Mesenchymal stem cell (in vitro differentiated cells and primary cell): ENCODE measurements at regions not wholly inside any gene's neighbourhood (a gene's known extent, or its start where the extent isn't known, plus 50 kb on each side); places are given as distances from the start of the nearest gene placed in this dataset.

Experiments
- DNase-seq: peaks from one replicate; pipeline ENCODE4 v3.0.0-alpha.2; 2013
- H2AFZ ChIP-seq: one replicate; pipeline ENCODE4 v1.6.1; 2013; ENCODE audit warnings: low read depth, mild to moderate bottlenecking, control low read depth, inconsistent platforms, low read length, moderate library complexity
- H2AK5ac ChIP-seq: 2 replicates; pipeline ENCODE4 v1.6.1; 2013; ENCODE audit warnings: low read length, moderate library complexity, mild to moderate bottlenecking, inconsistent platforms; ENCODE audit not compliant: severe bottlenecking
- H2BK120ac ChIP-seq: one replicate; pipeline ENCODE4 v1.6.1; 2013; ENCODE audit warnings: low read depth, mild to moderate bottlenecking, inconsistent platforms, low read length, moderate library complexity
- H2BK12ac ChIP-seq, 2 experiments: one replicate each; pipeline ENCODE4 v1.6.1; 2013; ENCODE audit warnings: inconsistent platforms in 2 of 2, low read length in 2 of 2, mild to moderate bottlenecking in 2 of 2, moderate library complexity in 2 of 2, control low read depth in 1 of 2
- H2BK15ac ChIP-seq: one replicate; pipeline ENCODE4 v1.6.1; 2013; ENCODE audit warnings: mild to moderate bottlenecking, low read depth, inconsistent platforms; ENCODE audit not compliant: poor library complexity, severe bottlenecking
- H2BK5ac ChIP-seq: 2 replicates; pipeline ENCODE4 v1.6.1; 2013; ENCODE audit warnings: low read depth, mild to moderate bottlenecking, low read length, control low read depth, inconsistent platforms; ENCODE audit not compliant: poor library complexity, severe bottlenecking
- H3K14ac ChIP-seq, 2 experiments: one replicate each; pipeline ENCODE4 v1.6.1; 2013; ENCODE audit warnings: inconsistent platforms in 2 of 2, low read length in 2 of 2, control low read depth in 1 of 2, mild to moderate bottlenecking in 1 of 2, moderate library complexity in 1 of 2
- H3K18ac ChIP-seq, 2 experiments: one replicate each; pipeline ENCODE4 v1.6.1; 2013; ENCODE audit warnings: inconsistent platforms in 2 of 2, low read length in 2 of 2, control low read depth in 1 of 2, low read depth in 1 of 2, mild to moderate bottlenecking in 1 of 2
- H3K23ac ChIP-seq, 2 experiments: one replicate each; pipeline ENCODE4 v1.6.1; 2013; ENCODE audit warnings: inconsistent platforms in 2 of 2, low read length in 2 of 2, mild to moderate bottlenecking in 2 of 2, moderate library complexity in 2 of 2, control low read depth in 1 of 2
- H3K27ac ChIP-seq: 2 replicates; pipeline ENCODE4 v1.5.1; 2013; ENCODE audit warnings: mild to moderate bottlenecking, moderate library complexity, low read length, control low read depth, inconsistent platforms; ENCODE audit not compliant: poor library complexity, severe bottlenecking
- H3K27me3 ChIP-seq, 2 experiments: 2 replicates each; pipeline versions ENCODE4 v1.6.1 to v1.7.0; 2013; ENCODE audit warnings: low read length in 2 of 2, mild to moderate bottlenecking in 2 of 2, moderate library complexity in 2 of 2, control low read depth in 1 of 2, inconsistent platforms in 1 of 2; ENCODE audit not compliant: control insufficient read depth in 1 of 2, insufficient read depth in 1 of 2
- H3K36me3 ChIP-seq, 2 experiments: 2 replicates each; pipeline versions ENCODE4 v1.6.1 to v1.7.0; 2013; ENCODE audit warnings: low read length in 2 of 2, control low read depth in 1 of 2, inconsistent platforms in 1 of 2, low read depth in 1 of 2, mild to moderate bottlenecking in 1 of 2; ENCODE audit not compliant: insufficient read depth in 2 of 2, control insufficient read depth in 1 of 2
- H3K4ac ChIP-seq, 2 experiments: one replicate each; pipeline ENCODE4 v1.6.1; 2013; ENCODE audit warnings: inconsistent platforms in 2 of 2, low read length in 2 of 2, mild to moderate bottlenecking in 2 of 2, moderate library complexity in 2 of 2, control low read depth in 1 of 2, low read depth in 1 of 2
- H3K4me1 ChIP-seq: 2 replicates; pipeline ENCODE4 v1.6.1; 2013; ENCODE audit warnings: low read depth, low read length, control low read depth; ENCODE audit not compliant: control insufficient read depth, insufficient read depth
- H3K4me2 ChIP-seq: 2 replicates; pipeline ENCODE4 v1.6.1; 2013; ENCODE audit warnings: low read length, mild to moderate bottlenecking, inconsistent platforms; ENCODE audit not compliant: poor library complexity, severe bottlenecking
- H3K4me3 ChIP-seq, 2 experiments: 2 replicates each; pipeline versions ENCODE4 v1.5.1 to v1.7.0; 2013; ENCODE audit warnings: low read length in 2 of 2, mild to moderate bottlenecking in 2 of 2, control low read depth in 1 of 2, low read depth in 1 of 2; ENCODE audit not compliant: insufficient read depth in 1 of 2
- H3K79me1 ChIP-seq: replicated peaks from 2 replicates; pipeline ENCODE4 v1.6.1; 2013; ENCODE audit warnings: mild to moderate bottlenecking, control low read depth, low read length, inconsistent platforms; ENCODE audit not compliant: poor library complexity, severe bottlenecking
- H3K9ac ChIP-seq: 2 replicates; pipeline ENCODE4 v1.7.0; 2013; ENCODE audit warnings: mild to moderate bottlenecking, low read length, moderate library complexity
- H3K9me3 ChIP-seq: 2 replicates; pipeline ENCODE4 v1.7.0; 2013; ENCODE audit warnings: mild to moderate bottlenecking, low read length; ENCODE audit not compliant: control insufficient read depth
- H4K8ac ChIP-seq: one replicate; pipeline ENCODE4 v1.6.1; 2013; ENCODE audit warnings: inconsistent platforms, mild to moderate bottlenecking, low read length, moderate library complexity
- H4K91ac ChIP-seq: one replicate; pipeline ENCODE4 v1.6.1; 2013; ENCODE audit warnings: mild to moderate bottlenecking, low read length, inconsistent platforms
- WGBS: methylation state at CpG from one replicate; pipeline ENCODE4 v1.1.7; 2013; ENCODE audit warnings: mixed read lengths; 5-methylcytosine and 5-hydroxymethylcytosine counted together

DNA sequence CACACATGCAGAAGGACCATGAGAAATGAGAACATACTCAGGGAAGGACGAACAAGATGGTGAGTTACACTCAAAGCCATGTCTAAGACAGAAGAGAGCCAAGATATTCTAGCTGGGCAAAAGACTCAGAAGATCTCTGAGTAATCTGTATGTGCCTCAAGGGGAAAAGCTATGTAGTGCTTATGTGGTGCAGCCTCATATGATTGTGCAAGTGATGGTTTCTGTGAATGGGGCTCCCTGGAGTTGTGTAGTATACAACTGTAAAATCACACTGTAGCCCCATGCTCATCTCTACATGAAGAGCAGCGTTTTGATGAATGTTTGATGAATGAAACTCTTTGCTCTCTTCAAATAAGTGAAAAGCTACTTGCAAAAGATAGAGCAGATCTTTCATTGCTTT, 57.5 kb downstream of the OSR1 start:
- Histone ChIP-seq H3K79me1 (no peaks in the 10 kb centered on the region), H3K18ac (no peak overlapping the region), H3K4me2 (no peak overlapping the region), H3K9ac (no peak overlapping the region), H3K36me3 (no peaks in the 10 kb centered on the region), H2AK5ac (no peak overlapping the region), H2AFZ (no peak overlapping the region), H3K27ac (no peak overlapping the region), H2BK12ac (no peak overlapping the region), H2BK15ac (no peak overlapping the region), H3K9me3 (no peaks in the 10 kb centered on the region), H2BK120ac (no peak overlapping the region), H3K23ac (no peak overlapping the region), H4K8ac (no peak overlapping the region), H3K4ac (no peak overlapping the region), H3K27me3 (no peaks in the 10 kb centered on the region), H3K14ac (no peak overlapping the region), H3K4me3 (no peak overlapping the region), H4K91ac (no peak overlapping the region), H2BK5ac (no peak overlapping the region), H3K4me1 (peaks cover 2% of the 10 kb centered on the region)
- 86% methylated on average over 2 of the region's 2 CpGs for WGBS
- DNase-seq = peak; percentile 1

DNA sequence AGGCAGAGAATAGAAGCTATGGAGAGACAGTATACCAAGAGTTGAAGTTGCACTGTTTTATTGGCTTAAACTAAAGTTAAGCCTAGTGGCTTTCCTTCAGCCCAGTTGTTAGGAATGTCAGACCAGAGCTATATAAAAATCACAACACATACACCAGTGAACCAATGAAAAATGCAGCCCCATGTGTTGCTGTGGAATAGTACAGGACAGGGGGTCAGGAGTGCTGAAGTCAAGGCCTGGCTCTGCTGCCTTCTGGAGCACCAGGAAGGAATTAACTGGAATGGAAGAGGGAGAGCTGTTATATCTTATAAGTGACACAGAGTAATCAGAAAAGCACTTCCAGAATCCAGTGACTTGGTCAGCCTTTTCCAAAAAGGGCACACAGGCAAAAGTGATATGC, 58.9 kb downstream of the OSR1 start:
- H3K27ac ChIP-seq = no peak overlapping the region
- no peak overlapping the region for H2BK5ac ChIP-seq
- no peak overlapping the region for H3K9ac ChIP-seq
- no peaks in the 10 kb centered on the region for H3K36me3 ChIP-seq
- H3K18ac ChIP-seq = no peak overlapping the region
- peaks cover 2% of the 10 kb centered on the region for H3K4me1 ChIP-seq
- H2BK12ac ChIP-seq = no peak overlapping the region
- H3K4me3 ChIP-seq = no peak overlapping the region
- H3K23ac ChIP-seq = no peak overlapping the region
- no peak overlapping the region for H3K14ac ChIP-seq
- no peak overlapping the region for H2AK5ac ChIP-seq
- H3K9me3 ChIP-seq = no peaks in the 10 kb centered on the region
- H3K4me2 ChIP-seq = no peak overlapping the region
- no peak overlapping the region for H2AFZ ChIP-seq
- no peak overlapping the region for H3K4ac ChIP-seq
- H2BK120ac ChIP-seq = no peak overlapping the region
- no peak overlapping the region for H4K8ac ChIP-seq
- no peak overlapping the region for H4K91ac ChIP-seq
- no peaks in the 10 kb centered on the region for H3K79me1 ChIP-seq
- no peaks in the 10 kb centered on the region for H3K27me3 ChIP-seq
- DNase-seq = peak; percentile 59
- no peak overlapping the region for H2BK15ac ChIP-seq

DNA sequence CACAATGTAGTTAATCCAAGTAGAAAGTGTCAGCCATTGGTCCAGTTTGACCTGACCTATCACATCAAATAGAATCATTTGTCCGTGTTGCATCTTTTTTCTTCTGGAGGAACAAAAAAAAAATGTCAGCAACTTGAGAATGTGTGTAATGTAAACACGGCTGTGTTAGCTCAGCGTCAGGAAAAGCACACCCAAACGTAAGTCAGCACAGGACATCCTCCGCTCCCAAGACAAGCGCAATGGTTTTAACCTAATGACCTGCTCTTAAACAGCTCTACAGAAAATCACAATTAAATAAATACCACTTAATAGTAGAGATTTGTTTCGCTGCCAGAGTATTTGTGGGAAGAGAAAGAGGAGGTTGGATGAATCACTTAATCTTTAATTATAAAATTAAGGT, 59.4 kb downstream of the OSR1 start:
- no peak overlapping the region for H3K4me2 ChIP-seq
- no peak overlapping the region for H3K4me3 ChIP-seq
- no peak overlapping the region for H3K27ac ChIP-seq
- H3K4ac ChIP-seq = no peak overlapping the region
- H2BK120ac ChIP-seq = no peak overlapping the region
- no peak overlapping the region for H2AK5ac ChIP-seq
- no peak overlapping the region for H3K23ac ChIP-seq
- no peak overlapping the region for H2BK15ac ChIP-seq
- H3K14ac ChIP-seq = no peak overlapping the region
- no peak overlapping the region for H4K8ac ChIP-seq
- no peak overlapping the region for H4K91ac ChIP-seq
- DNase-seq = peak; percentile 78
- no peak overlapping the region for H3K9ac ChIP-seq
- no peaks in the 10 kb centered on the region for H3K36me3 ChIP-seq
- H2BK12ac ChIP-seq = no peak overlapping the region
- peaks cover 2% of the 10 kb centered on the region for H3K4me1 ChIP-seq
- no peak overlapping the region for H2AFZ ChIP-seq
- no peaks in the 10 kb centered on the region for H3K27me3 ChIP-seq
- no peak overlapping the region for H2BK5ac ChIP-seq
- no peak overlapping the region for H3K18ac ChIP-seq
- H3K79me1 ChIP-seq = no peaks in the 10 kb centered on the region
- 0% methylated on average over 1 of the region's 7 CpGs for WGBS
- H3K9me3 ChIP-seq = no peaks in the 10 kb centered on the region

DNA sequence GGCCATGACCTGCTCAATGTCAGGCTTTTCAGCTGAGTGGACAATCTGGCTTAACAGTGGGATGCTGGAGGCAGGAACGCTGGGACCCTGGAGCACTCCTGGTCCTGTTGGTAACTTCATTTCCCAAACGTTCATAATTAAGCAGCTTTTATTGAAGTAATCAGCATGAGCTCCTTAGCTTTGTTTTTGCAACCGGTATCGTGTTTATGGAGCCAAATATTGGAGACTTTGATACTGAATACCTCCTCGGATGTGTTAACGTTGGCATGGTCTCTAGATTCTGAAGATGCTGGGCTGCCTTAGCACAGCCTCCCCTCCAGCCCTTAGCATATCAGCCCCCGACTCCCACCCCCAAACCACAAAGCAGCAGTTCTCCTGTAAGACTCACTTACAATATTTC, 60.7 kb downstream of the OSR1 start:
- H2AK5ac ChIP-seq = no peak overlapping the region
- H3K18ac ChIP-seq = no peak overlapping the region
- peaks cover 2% of the 10 kb centered on the region for H3K4me1 ChIP-seq
- H3K27ac ChIP-seq = no peak overlapping the region
- no peak overlapping the region for H2BK12ac ChIP-seq
- H3K9me3 ChIP-seq = no peaks in the 10 kb centered on the region
- no peak overlapping the region for H4K91ac ChIP-seq
- no peak for DNase-seq
- no peak overlapping the region for H3K14ac ChIP-seq
- H3K4me3 ChIP-seq = no peak overlapping the region
- H2AFZ ChIP-seq = no peak overlapping the region
- no peak overlapping the region for H2BK15ac ChIP-seq
- no peak overlapping the region for H2BK120ac ChIP-seq
- H2BK5ac ChIP-seq = no peak overlapping the region
- no peak overlapping the region for H3K4me2 ChIP-seq
- no peaks in the 10 kb centered on the region for H3K79me1 ChIP-seq
- H3K27me3 ChIP-seq = no peaks in the 10 kb centered on the region
- no peak overlapping the region for H3K9ac ChIP-seq
- no peak overlapping the region for H3K23ac ChIP-seq
- no peaks in the 10 kb centered on the region for H3K36me3 ChIP-seq
- WGBS = 90% methylated on average over 6 of the region's 7 CpGs
- no peak overlapping the region for H4K8ac ChIP-seq
- H3K4ac ChIP-seq = no peak overlapping the region
